Erythroblast (primary cell): ENCODE measurements at regions not wholly inside any gene's neighbourhood (a gene's known extent, or its start where the extent isn't known, plus 50 kb on each side); places are given as distances from the start of the nearest gene placed in this dataset.

Experiments used
- GATA1 ChIP-seq: IDR thresholded peaks from 2 replicates; pipeline ENCODE4 v1.6.1; 2011; ENCODE audit warnings: low read depth, mild to moderate bottlenecking, control low read depth, low read length, moderate library complexity
- POLR2A ChIP-seq: IDR thresholded peaks from 2 replicates; pipeline ENCODE4 v1.6.1; 2011; ENCODE audit warnings: mild to moderate bottlenecking, low read length

DNA sequence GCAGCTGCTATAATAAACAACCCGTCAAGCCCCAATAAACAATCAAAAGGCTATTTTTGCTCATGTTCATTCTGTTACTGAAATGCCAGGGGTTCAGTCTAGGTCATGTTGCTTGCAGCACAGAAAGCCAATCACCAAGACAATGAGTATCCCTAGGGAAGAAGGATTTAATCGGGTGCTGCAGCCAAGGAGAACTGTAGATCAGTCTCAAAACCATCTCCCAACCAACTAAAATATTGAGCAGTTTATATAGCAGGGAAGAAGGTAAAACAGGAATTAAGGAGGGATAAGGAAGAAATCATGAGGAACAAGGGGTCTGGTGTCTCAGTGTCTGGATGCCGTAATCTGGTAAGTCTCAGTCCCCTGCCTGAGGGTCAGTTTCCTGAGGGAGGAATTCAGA is 169.5 kb downstream of the BLID start:
- TF ChIP-seq POLR2A (no peak), GATA1 (no peak)
